ENCODE measurements at regions not wholly inside any gene's neighbourhood (a gene's known extent, or its start where the extent isn't known, plus 50 kb on each side); places are given as distances from the start of the nearest gene placed in this dataset.

DNA sequence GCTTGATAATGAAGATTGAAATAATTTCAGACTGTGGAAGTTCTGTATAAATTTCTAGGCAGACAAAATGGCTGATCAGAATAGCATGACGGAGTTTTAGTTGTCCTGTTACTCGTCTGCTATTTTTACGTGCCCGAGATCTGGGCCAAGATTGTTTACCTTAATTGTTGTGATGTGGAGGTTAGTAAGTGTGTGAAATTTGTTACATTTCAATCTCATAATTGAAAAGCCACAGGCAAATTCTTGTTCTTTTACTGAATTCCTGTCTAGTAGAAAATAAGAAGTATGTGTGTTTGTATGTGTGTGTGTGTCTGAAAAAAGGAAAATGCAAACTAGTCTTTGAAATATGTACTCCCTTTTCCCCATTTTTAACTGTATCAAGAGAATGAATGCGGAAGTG is 115.2 kb downstream of the UTRN start:
- TF ChIP-seq, protein P1, sequence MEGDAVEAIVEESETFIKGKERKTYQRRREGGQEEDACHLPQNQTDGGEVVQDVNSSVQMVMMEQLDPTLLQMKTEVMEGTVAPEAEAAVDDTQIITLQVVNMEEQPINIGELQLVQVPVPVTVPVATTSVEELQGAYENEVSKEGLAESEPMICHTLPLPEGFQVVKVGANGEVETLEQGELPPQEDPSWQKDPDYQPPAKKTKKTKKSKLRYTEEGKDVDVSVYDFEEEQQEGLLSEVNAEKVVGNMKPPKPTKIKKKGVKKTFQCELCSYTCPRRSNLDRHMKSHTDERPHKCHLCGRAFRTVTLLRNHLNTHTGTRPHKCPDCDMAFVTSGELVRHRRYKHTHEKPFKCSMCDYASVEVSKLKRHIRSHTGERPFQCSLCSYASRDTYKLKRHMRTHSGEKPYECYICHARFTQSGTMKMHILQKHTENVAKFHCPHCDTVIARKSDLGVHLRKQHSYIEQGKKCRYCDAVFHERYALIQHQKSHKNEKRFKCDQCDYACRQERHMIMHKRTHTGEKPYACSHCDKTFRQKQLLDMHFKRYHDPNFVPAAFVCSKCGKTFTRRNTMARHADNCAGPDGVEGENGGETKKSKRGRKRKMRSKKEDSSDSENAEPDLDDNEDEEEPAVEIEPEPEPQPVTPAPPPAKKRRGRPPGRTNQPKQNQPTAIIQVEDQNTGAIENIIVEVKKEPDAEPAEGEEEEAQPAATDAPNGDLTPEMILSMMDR (IDR thresholded peaks at IDR 0.05): no peak
- TF ChIP-seq ZFX (IDR thresholded peaks at IDR 0.05; ENCODE audit: borderline replicate concordance): no peak

Data from 22Rv1 (cell line).